ENCODE measurements at regions not wholly inside any gene's neighbourhood (a gene's known extent, or its start where the extent isn't known, plus 50 kb on each side); places are given as distances from the start of the nearest gene placed in this dataset.

- no peak for TF ChIP-seq CTCF (conservative IDR thresholded peaks at IDR 0.05; ENCODE audit: low read depth, low read length)
- TF ChIP-seq EZH2 (IDR thresholded peaks at IDR 0.05; ENCODE audit: borderline replicate concordance, low read depth, low read length, poor library complexity, severe bottlenecking): no peak
Measured at GRCh38 chr15:56804938-56805337, 71.6 kb upstream of the ZNF280D start.
